ENCODE measurements at regions not wholly inside any gene's neighbourhood (a gene's known extent, or its start where the extent isn't known, plus 50 kb on each side); places are given as distances from the start of the nearest gene placed in this dataset.

DNA sequence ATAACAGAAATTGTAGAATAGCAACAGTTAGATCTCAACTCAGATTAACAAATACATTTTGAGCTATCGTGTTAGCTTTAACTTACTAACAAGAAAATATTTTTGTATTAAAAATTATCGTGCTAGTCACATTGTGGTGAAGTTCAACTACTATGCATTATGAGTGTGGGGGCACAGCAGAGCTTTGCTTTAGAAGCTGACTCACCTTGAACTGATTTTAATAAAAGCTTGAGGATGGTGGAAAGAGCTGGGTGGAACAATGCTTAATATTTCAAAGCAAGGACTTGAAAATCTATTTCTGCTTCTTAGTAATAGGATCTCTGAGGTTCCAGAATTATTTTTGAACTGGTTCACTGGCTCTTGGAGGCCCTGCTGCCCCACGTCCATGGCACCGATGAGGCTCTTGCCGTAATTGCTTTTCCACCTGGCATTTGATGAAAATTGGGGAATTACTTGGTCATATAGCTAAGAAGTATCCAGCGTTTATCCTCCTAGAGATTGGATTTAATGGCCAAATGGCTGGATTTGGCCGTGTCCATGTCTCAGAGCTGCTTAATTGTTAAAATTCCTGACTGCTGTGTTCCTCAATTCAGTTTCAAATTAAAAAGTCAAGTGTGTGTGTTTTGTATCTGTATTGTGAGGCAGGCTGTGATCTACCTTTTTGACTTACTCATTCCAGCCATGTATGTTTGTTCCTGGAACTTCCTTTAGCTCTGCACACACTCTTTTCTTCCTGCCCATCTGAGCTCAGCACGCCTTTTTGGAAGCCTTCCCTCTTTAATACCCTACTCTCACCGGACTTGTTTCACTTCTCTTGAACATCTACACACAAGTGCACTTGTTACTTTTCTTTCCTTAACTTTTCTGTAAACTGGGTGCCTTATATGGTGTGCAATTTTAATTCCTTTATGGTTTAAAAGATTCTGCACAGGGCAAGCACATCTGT lies 66.6 kb upstream of the LIMCH1 start:
- Histone ChIP-seq H3K4me2 (replicated peaks; ENCODE audit: extremely low read depth, low read length, poor library complexity, severe bottlenecking) (no peak overlapping the region), H3K9me3 (replicated peaks in 1 of 2; ENCODE audit: control insufficient read depth in 1 of 2, insufficient read depth in 1 of 2, low read length in 2 of 2) (no peaks in the 10 kb centered on the region), H3K36me3 (replicated peaks in 1 of 2; ENCODE audit: control insufficient read depth in 1 of 2, insufficient read depth in 2 of 2, low read length in 2 of 2) (no peaks in the 10 kb centered on the region), H2AFZ (ENCODE audit: insufficient read depth, low read depth, low read length, poor library complexity, severe bottlenecking) (peak overlapping the region; percentile 11), H3K79me2 (ENCODE audit: insufficient read depth, low read length) (no peaks in the 10 kb centered on the region), H3K27ac (ENCODE audit: low read depth in 1 of 2, low read length in 2 of 2) (no peak overlapping the region), H4K20me1 (ENCODE audit: insufficient read depth, low read length) (no peaks in the 10 kb centered on the region), H3K9ac (ENCODE audit: insufficient read depth, low read length, poor library complexity, severe bottlenecking) (no peak overlapping the region), H3K27me3 (ENCODE audit: control insufficient read depth in 2 of 2, insufficient read depth in 2 of 2, low read length in 2 of 2) (no peaks in the 10 kb centered on the region), H3K4me1 (ENCODE audit: control insufficient read depth in 1 of 2, insufficient read depth in 2 of 2, low read length in 2 of 2) (no peaks in the 10 kb centered on the region), H3K4me3 (replicated peaks in 1 of 3; ENCODE audit: low read depth in 2 of 3, low read length in 3 of 3) (no peak overlapping the region)
- TF ChIP-seq, protein P1, sequence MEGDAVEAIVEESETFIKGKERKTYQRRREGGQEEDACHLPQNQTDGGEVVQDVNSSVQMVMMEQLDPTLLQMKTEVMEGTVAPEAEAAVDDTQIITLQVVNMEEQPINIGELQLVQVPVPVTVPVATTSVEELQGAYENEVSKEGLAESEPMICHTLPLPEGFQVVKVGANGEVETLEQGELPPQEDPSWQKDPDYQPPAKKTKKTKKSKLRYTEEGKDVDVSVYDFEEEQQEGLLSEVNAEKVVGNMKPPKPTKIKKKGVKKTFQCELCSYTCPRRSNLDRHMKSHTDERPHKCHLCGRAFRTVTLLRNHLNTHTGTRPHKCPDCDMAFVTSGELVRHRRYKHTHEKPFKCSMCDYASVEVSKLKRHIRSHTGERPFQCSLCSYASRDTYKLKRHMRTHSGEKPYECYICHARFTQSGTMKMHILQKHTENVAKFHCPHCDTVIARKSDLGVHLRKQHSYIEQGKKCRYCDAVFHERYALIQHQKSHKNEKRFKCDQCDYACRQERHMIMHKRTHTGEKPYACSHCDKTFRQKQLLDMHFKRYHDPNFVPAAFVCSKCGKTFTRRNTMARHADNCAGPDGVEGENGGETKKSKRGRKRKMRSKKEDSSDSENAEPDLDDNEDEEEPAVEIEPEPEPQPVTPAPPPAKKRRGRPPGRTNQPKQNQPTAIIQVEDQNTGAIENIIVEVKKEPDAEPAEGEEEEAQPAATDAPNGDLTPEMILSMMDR (IDR thresholded peaks at IDR 0.05): no peak
- Mint-ChIP-seq H3K4me3 (no peak overlapping the region), H3K27ac (no peak overlapping the region), H3K36me3 (no peaks in the 10 kb centered on the region), H3K9me3 (peaks cover 0 to 2% (median 0%) of the 10 kb centered on the region in 7 donors), H3K4me1 (peaks cover 6% of the 10 kb centered on the region), H3K27me3 (ENCODE audit: low read depth in 3 of 3) (no peaks in the 10 kb centered on the region)
- no peak for DNase-seq
- intact Hi-C loops (cut with micrococcal nuclease): no loop called here
- WGBS (ENCODE audit: insufficient coverage): 80% methylated on average over 5 of the region's 9 CpGs

DNA sequence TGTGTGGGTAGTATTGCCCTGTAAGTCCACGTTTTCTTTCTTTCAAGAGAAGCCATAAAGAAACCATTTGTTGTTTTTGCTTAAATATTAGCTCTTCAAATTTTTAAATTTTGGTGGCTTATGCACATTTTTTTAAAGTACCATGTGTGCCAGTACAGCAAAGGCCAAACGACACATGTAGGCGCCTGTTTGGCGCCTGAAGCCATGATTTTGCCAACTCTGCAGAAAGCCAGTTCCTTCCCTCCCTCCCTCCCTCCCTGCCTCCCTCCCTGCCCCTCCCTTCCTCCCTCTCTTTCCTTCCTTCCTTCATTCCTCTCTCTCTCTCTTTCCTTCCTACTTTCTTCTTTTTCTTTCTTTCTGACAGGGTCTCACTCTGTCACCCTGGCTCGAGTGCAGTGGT lies 65.9 kb upstream of the LIMCH1 start:
- no peak overlapping the region for H3K27ac ChIP-seq (ENCODE audit: low read depth in 1 of 2, low read length in 2 of 2)
- H3K27me3 ChIP-seq (ENCODE audit: control insufficient read depth in 2 of 2, insufficient read depth in 2 of 2, low read length in 2 of 2): no peaks in the 10 kb centered on the region
- Mint-ChIP-seq H3K9me3 (peaks cover 0 to 2% (median 0%) of the 10 kb centered on the region in 7 donors), H3K27ac (no peak overlapping the region), H3K4me1 (peaks cover 6% of the 10 kb centered on the region), H3K4me3 (peak overlapping the region in 1 of 2 donors; percentile 44), H3K36me3 (no peaks in the 10 kb centered on the region), H3K27me3 (ENCODE audit: low read depth in 3 of 3) (no peaks in the 10 kb centered on the region)
- no peak overlapping the region for H3K4me3 ChIP-seq (replicated peaks in 1 of 3; ENCODE audit: low read depth in 2 of 3, low read length in 3 of 3)
- intact Hi-C loops (cut with micrococcal nuclease): no loop called here
- no peaks in the 10 kb centered on the region for H3K79me2 ChIP-seq (ENCODE audit: insufficient read depth, low read length)
- WGBS (ENCODE audit: insufficient coverage): 87% methylated on average over 3 of the region's 5 CpGs
- no peaks in the 10 kb centered on the region for H3K36me3 ChIP-seq (replicated peaks in 1 of 2; ENCODE audit: control insufficient read depth in 1 of 2, insufficient read depth in 2 of 2, low read length in 2 of 2)
- no peak overlapping the region for H3K4me2 ChIP-seq (replicated peaks; ENCODE audit: extremely low read depth, low read length, poor library complexity, severe bottlenecking)
- H2AFZ ChIP-seq (ENCODE audit: insufficient read depth, low read depth, low read length, poor library complexity, severe bottlenecking): no peak overlapping the region
- H3K9ac ChIP-seq (ENCODE audit: insufficient read depth, low read length, poor library complexity, severe bottlenecking): no peak overlapping the region
- no peak for DNase-seq
- H3K9me3 ChIP-seq (replicated peaks in 1 of 2; ENCODE audit: control insufficient read depth in 1 of 2, insufficient read depth in 1 of 2, low read length in 2 of 2): no peaks in the 10 kb centered on the region
- TF ChIP-seq, protein P1 (IDR thresholded peaks at IDR 0.05): no peak
- no peaks in the 10 kb centered on the region for H3K4me1 ChIP-seq (ENCODE audit: control insufficient read depth in 1 of 2, insufficient read depth in 2 of 2, low read length in 2 of 2)
- H4K20me1 ChIP-seq (ENCODE audit: insufficient read depth, low read length): no peaks in the 10 kb centered on the region
